Prostate gland (tissue), 2 donors: ENCODE measurements at regions not wholly inside any gene's neighbourhood (a gene's known extent, or its start where the extent isn't known, plus 50 kb on each side); places are given as distances from the start of the nearest gene placed in this dataset.
"Not testable (repeated sequence)": the region's sequence is repeated elsewhere in the genome, so short reads cannot be mapped to it uniquely, and the experiment has no call there.

Experiments
- DNase-seq: peaks from one replicate; pipeline ENCODE4 v3.0.0-alpha.2; 2019; ENCODE audit warnings: low spot score
- H3K27ac ChIP-seq, 2 donors: fragments of 200-600 bp; sonication (generic); 2 replicates each; pipeline ENCODE4 v1.5.1; 2017 to 2019
- H3K27me3 ChIP-seq: fragments of 200-600 bp; sonication (generic); replicated peaks from 2 replicates; pipeline ENCODE4 v1.5.1; 2019; ENCODE audit not compliant: insufficient read depth
- H3K36me3 ChIP-seq, 2 donors: fragments of 200-600 bp; sonication (generic); 1 replicate in 1 of 2; 2 replicates in 1 of 2; pipeline versions ENCODE4 v1.5.1 to v1.8.1; 2017 to 2019
- H3K4me1 ChIP-seq: fragments of 200-600 bp; sonication (generic); replicated peaks from 2 replicates; pipeline ENCODE4 v1.5.1; 2019
- H3K4me3 ChIP-seq, 2 donors: fragments of 200-600 bp; sonication (generic); 2 replicates each; pipeline ENCODE4 v1.5.1; 2017 to 2019
- H3K9me3 ChIP-seq: fragments of 200-600 bp; sonication (generic); 2 replicates; pipeline ENCODE4 v1.5.1; 2017
- WGBS: methylation state at CpG from one replicate; pipeline ENCODE4 v1.1.5; 2018; 5-methylcytosine and 5-hydroxymethylcytosine counted together
- intact Hi-C: fragments of 100-400 bp; cut with DNase I; formaldehyde crosslinking; loops from one replicate; pipeline ENCODE4 v1.14.2; 2022

DNA sequence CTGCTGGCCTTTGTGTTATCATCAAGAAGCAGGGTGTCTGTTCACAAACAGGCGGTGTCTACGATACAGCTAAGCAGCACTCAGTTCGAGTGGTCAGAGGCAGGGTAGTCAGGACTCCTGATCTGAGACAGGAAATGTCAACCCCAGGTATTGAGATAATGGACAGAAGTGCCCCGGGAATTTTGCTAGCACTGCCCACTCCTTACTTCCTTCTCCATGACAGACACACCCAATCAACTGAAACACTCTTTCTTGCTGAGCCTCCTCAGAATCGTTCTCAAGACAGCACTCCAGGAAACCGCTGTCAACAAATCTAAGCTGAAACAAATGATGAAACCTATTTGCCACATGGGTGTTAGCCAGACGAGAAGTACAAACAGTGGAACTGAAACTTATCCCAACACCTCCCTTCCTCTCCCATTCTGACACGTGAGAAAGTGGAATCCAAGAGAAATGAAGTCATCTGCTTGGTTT, 109.3 kb downstream of the GTF2IRD2B start:
- H3K9me3 ChIP-seq, DNase-seq, H3K27ac ChIP-seq, H3K36me3 ChIP-seq, H3K4me3 ChIP-seq, H3K27me3 ChIP-seq, H3K4me1 ChIP-seq, intact Hi-C loops: not testable (repeated sequence)
- no CpG with 5 or more reads among the region's 8 CpGs for WGBS

DNA sequence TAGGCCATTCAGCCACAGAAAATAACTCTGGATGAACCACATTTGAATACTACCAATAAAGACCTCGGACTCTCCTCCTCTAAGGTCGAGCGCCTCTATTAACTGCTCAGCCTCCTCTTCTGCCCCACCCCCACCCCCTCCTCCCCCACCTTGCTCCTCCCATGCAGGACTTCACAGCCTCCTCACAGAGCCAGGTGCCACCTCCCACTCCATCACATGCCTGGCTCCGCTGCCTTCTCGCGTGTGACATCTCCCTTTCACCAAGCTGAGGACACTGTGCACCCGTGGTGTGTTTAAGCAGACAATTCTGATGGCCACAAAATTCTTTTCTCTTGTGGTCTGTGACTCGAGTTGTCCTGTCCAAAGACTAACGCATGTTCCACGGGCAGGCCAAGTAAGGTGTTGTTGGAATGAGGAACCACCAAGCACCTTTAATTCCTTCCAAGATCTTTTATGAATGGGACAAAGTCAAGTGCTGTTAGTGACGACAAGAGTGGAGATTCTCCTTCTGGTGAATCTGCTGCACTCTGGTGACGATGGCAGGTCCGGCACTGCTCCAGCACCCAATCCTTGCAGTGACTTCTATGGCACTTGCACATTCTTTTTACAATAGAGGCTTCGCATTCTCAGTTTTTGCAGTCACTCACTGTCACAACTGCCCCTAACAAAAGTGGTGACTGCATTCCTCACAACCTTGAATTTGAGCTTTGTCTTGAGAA, 113.1 kb downstream of the GTF2IRD2B start:
- H3K27me3 ChIP-seq, intact Hi-C loops, H3K36me3 ChIP-seq, DNase-seq, H3K9me3 ChIP-seq, H3K4me1 ChIP-seq, H3K27ac ChIP-seq, H3K4me3 ChIP-seq: not testable (repeated sequence)
- WGBS: no CpG with 5 or more reads among the region's 14 CpGs

DNA sequence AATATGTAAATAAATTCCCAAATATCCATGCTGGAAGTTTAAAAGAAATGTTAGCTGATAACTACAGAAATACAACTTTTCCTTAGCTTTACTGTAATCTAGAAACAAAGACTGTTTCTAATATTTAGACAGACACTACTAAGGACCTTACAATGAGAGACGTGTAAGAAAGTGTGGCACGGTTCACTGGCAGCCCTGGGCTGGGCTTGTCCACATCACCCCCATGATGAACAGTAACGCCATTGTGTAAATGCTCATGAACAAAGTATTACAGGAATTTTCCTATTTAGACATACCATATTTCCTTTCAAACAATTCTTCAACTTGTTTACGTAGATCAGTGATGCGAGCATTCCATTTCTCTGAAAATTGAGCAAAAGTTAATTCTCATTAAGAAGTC, 123.1 kb downstream of the GTF2IRD2B start:
- intact Hi-C loops, H3K27me3 ChIP-seq, H3K36me3 ChIP-seq, H3K4me1 ChIP-seq, DNase-seq, H3K27ac ChIP-seq, H3K9me3 ChIP-seq, H3K4me3 ChIP-seq: not testable (repeated sequence)
- no CpG with 5 or more reads among the region's 5 CpGs for WGBS

DNA sequence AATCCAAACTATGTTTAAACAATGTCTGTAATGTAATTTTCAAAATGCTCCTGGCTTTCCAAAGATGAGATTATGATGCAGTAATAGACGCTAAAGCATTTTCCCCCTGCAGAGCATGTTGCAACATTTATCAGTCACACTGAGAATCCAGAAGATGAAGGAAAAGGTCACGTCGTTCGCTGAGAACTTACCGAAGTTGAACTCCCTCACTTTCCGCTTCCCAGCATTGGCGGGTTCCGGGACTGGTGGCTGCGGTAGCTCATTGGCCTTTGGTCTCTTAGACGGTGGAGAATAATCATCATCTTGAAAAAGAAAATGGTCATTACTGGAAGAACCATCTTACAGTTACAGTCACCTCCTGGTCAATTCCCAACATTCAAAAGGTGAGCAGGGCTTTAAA, 124.6 kb downstream of the GTF2IRD2B start:
- H3K4me3 ChIP-seq, H3K27me3 ChIP-seq, intact Hi-C loops, H3K36me3 ChIP-seq, DNase-seq, H3K9me3 ChIP-seq, H3K4me1 ChIP-seq, H3K27ac ChIP-seq: not testable (repeated sequence)
- WGBS: no CpG with 5 or more reads among the region's 10 CpGs

DNA sequence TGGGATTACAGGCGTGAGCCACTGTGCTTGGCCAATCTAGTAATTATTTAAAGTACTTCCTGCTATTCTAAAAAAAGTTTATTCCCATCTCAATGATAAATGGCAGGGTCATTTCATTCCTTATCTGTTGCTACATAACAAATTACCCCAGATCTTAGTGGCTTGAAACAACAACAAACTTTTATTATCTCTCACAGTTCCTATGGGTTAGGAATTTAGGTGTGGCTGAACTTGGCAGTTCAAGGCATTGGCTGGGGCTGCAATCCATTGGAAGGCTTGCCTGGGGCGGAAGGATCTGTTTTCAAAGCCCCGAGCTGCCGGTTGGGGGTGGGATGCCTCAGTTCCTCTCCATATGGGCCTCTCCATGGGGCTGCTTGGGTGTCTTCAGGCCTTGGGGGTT, 133.7 kb downstream of the GTF2IRD2B start:
- H3K27me3 ChIP-seq, H3K9me3 ChIP-seq, DNase-seq, intact Hi-C loops, H3K27ac ChIP-seq, H3K4me1 ChIP-seq, H3K36me3 ChIP-seq, H3K4me3 ChIP-seq: not testable (repeated sequence)
- WGBS: no CpG with 5 or more reads among the region's 4 CpGs

DNA sequence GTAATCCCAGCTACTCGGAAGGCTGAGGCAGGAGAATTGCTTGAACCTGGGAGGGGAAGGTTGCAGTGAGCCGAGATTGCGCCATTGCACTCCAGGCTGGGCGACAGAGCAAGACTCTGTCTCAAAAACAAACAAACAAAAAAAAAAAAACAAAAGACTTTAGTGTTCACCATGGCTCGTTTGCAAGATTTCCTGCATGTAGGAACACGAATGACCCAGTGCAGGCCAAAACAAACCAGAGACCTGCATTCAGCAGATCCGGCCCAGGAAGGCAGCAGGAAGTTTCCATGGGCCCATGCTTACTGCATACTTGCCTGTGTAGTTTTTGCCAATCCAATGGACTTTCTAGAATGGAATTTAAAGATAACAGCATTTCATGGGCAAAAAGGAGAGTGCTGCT, 137.2 kb downstream of the GTF2IRD2B start:
- intact Hi-C loops, H3K9me3 ChIP-seq, H3K27me3 ChIP-seq, H3K36me3 ChIP-seq, H3K27ac ChIP-seq, H3K4me3 ChIP-seq, H3K4me1 ChIP-seq: not testable (repeated sequence)
- DNase-seq: peak; percentile 4
- 21% methylated on average over 4 of the region's 7 CpGs for whole genome bisulfite sequencing

DNA sequence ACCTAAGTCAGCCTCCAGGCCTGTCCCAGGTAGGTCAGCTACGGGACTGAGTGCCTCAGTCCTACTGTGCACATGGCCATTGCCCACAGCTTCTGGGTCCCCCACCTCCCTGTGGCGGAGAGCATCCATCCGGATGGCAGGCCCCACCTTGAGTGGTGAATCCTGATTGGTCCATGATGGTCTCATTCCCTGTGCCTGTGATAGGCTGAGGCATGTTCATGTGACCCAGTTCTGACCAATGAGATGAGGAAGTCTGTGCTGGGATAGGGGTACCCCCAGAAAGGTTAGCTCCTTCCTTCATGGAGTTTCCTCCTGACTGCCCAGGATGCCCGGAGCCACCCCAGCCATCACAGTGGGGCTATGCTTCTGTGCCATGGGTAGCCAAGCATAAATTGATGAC, 138.2 kb downstream of the GTF2IRD2B start:
- no CpG with 5 or more reads among the region's 4 CpGs for WGBS
- H3K4me3 ChIP-seq, H3K27me3 ChIP-seq, H3K36me3 ChIP-seq, H3K27ac ChIP-seq, H3K4me1 ChIP-seq, intact Hi-C loops, H3K9me3 ChIP-seq, DNase-seq: not testable (repeated sequence)

DNA sequence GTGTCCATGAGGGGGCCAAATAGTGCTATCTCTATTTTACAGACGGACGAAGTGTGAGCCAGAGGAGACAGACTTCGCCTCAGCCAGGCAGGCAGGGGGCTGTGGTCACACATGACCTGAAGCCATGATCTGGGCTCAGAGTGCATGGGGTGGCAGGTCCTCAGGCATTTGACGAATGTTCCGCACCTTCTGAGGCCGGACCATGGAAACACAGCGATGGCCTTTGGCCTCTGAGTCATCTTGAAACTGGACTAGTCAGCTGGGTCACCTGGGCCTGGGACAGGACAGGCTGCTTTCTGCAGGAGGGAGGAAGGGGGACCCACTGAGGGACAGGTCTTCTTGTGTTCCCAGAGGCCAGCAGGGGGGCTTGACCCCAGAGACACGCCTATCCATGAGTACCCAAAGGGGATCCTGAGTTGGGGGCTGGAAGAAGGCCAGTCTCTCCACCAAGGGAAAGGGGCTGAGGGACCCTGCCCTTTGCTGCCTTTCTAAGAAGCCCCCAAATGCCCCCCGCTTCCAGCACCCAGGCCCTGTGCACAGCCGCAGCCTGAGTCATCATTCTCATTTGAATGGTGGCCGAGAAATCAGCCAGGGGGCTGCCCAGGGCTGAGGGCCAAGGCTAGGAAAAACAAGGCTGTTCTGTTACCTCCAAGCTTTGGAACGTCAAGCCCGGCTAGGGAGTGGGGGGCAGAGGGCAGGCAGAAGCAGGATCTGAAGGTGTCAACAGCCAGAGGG, 142.9 kb downstream of the GTF2IRD2B start:
- WGBS: no CpG with 5 or more reads among the region's 13 CpGs
- not testable (repeated sequence) for H3K9me3 ChIP-seq

DNA sequence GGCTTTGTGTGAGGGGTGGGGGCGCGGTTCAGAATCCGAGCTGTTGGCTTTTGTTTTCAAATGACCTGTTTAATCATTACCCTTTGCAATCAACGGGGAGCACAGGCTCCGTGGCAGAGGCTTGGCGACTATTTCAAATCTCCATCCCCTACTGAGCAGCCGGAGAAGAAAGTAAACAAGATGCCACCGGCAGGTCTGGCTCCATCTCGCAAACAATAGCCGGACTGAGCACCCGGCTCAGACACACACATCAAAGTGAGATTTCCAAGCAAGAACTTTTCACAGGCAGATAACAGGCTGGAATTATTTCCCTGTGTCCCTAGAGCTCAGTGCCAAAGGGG, 143.4 kb downstream of the GTF2IRD2B start:
- H3K36me3 ChIP-seq, H3K9me3 ChIP-seq, DNase-seq, H3K4me1 ChIP-seq, H3K27me3 ChIP-seq, H3K27ac ChIP-seq, H3K4me3 ChIP-seq, intact Hi-C loops: not testable (repeated sequence)
- no CpG with 5 or more reads among the region's 11 CpGs for WGBS

More for the DNA sequence above, 142.9 kb downstream of the GTF2IRD2B start:
- H3K4me1 ChIP-seq, H3K4me3 ChIP-seq, H3K27ac ChIP-seq, DNase-seq, H3K27me3 ChIP-seq, intact Hi-C loops, H3K36me3 ChIP-seq: not testable (repeated sequence)
